GM19467 (cell line): ENCODE measurements at regions not wholly inside any gene's neighbourhood (a gene's known extent, or its start where the extent isn't known, plus 50 kb on each side); places are given as distances from the start of the nearest gene placed in this dataset.
"Not testable (repeated sequence)": the region's sequence is repeated elsewhere in the genome, so short reads cannot be mapped to it uniquely, and the experiment has no call there.

Source experiments
- ATAC-seq: cut with Tn5 transposase; IDR thresholded peaks from one replicate; pipeline ENCODE4 v1.9.1; 2021; ENCODE audit warnings: mild to moderate bottlenecking, moderate library complexity; ENCODE audit not compliant: unreplicated experiment

DNA sequence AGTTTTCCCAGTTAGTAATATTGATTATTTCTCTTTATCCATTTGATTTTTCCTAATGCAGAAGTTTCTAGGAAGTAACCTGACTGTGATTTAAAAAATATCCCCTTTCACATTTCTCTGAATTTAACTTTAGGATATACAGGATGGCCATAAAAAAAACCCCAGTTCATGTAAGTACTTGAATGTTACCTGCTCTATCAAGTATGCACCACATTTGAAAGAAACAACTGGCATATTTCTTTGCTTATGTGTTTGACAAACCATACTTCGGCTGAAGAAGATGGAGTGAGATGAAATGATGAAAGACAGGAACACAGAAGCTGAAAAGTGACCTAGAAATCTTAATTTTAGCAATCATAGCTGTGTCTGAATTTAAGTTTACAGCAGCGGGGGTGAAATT lies 374.0 kb upstream of the NOX3 start:
- ATAC-seq, result no peak

DNA sequence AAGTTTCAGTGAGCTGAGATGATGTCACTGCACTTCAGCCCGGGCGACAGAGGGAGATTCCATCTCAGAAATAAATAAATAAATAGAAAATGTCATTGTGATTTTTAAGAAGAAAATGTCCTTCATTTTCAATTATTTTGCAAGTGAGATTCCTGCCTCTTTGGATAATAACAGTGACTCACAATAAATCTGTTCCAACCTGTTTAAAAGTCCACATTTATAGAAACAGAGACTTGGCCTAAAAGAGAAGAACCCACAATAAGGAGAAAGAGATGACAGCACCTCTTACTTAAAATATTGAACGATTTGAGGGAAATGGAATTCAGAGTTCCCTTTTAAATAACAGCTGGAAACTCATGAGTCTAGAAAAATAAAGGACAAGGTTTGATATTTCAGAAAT lies 373.4 kb upstream of the NOX3 start:
- ATAC-seq, result no peak

GRCh38 chr6:155818698-155819097 lies 363.1 kb upstream of the NOX3 start:
- no peak for ATAC-seq

DNA sequence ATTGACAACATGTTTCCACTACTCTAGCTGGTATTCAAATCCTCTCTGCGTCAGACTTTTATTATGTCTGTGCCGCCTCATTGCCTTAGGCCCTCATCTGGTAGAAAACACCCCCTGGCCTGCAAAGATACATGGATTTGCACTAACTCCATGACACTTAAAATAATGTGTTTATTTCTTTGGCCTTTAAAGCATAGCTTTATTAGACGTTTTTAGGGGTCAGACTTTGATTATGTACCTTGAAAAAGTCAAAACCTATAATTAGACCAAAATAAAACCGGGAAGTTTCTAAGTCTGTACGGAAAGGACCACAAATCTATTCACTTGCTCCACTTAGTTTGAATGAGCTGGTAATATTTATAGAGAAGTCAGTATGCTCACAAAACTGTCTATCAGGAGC lies 357.9 kb upstream of the NOX3 start:
- ATAC-seq, result no peak

- no peak for ATAC-seq
Observed at GRCh38 chr6:155807243-155807642, 351.6 kb upstream of the NOX3 start.

GRCh38 chr6:155801046-155801445 lies 345.4 kb upstream of the NOX3 start:
- ATAC-seq, result no peak

DNA sequence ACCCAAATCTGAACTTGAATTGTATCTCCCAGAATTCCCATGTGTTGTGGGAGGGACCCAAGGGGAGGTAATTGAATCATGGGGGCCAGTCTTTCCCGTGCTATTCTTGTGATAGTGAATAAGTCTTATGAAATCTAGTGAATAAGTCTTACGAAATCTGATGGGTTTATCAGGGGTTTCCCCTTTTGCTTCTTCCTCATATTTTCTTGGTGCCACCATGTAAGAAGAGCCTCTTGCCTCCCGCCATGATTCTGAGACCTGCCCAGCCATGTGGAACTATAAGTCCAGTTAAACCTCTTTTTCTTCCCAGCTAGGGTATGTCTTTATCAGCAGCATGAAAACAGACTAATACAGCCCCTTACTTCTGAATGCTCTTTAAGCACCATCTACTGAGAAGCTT lies 343.2 kb upstream of the NOX3 start:
- ATAC-seq, result not testable (repeated sequence)

DNA sequence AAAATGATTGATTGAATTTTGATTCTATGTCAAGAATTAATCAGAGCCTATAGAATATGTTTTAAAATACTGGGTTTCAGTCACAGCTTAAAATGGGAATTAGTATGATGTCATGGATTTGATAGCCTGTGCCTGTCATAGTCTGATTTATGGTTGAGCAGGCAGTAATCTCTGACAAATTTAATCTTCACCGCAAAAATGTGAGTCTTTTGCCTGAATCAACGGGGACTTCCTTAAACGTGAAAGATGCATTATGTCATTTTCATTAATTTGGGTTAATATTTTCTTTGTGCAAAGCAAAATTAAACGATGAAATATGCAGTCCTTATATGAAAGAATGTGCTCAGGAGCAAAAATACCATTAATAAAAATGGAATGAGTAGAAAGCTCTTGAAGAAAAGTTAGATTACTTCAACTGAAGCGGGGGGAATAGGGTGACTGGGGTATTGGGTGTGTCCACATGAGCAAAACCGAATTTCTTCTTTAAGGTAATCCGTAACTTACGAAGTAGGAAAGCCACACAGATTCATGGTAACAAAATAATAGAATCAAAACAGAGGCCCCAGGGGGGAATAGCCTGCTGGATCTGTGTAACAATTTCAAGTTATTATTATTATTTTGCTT lies 339.6 kb upstream of the NOX3 start:
- no peak for ATAC-seq

DNA sequence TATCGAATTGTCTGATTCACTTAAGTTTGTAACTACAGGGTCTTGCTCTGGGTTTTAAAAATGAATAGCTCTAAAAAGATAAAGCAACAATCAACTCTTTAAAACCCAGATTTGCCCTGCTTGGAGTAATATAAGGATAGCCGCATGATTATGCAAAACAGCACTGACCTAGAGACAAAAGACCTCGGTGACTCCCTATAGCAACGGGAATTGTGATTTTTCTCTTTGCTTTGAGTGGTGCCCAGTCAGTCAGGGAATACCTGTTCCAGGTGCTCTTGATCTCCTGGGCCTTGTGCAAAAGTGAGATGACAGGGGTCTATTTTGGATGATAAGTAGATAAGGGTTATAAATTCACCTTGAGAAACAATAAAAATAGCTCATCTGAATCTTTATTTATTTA lies 336.3 kb upstream of the NOX3 start:
- no peak for ATAC-seq

GRCh38 chr6:155791186-155791585 lies 335.5 kb upstream of the NOX3 start:
- no peak for ATAC-seq

DNA sequence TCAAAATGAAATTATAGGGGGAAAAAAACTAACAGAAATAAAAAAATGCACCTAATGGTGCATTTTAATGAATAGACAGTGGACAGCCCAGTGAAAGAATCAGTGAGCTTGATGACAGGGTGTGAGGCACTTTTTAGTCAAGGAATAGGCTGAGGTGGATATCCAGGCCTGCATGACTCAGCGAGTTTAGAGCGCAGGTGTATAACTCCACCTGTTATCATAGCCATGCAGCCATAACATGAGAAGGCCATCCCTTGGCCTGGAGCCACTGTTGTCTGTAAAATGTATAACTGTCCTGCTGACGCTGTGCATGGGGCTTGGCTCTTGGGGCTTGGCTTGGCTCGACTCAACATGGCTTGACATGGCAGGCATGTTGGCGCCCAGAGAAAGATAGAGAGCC lies 331.5 kb upstream of the NOX3 start:
- no peak for ATAC-seq

- ATAC-seq, result no peak
Observed at GRCh38 chr6:155786528-155786927, 330.9 kb upstream of the NOX3 start.

- no peak for ATAC-seq
Observed at GRCh38 chr6:155782739-155783459, 327.3 kb upstream of the NOX3 start.

GRCh38 chr6:155782320-155782731 lies 326.7 kb upstream of the NOX3 start:
- no peak for ATAC-seq

- no peak for ATAC-seq
Observed at GRCh38 chr6:155779456-155779855, 323.8 kb upstream of the NOX3 start.

- ATAC-seq, result no peak
Observed at GRCh38 chr6:155778336-155778735, 322.7 kb upstream of the NOX3 start.

- ATAC-seq, result no peak
Observed at GRCh38 chr6:155771822-155772221, 316.2 kb upstream of the NOX3 start.

GRCh38 chr6:155770856-155771255 lies 315.2 kb upstream of the NOX3 start:
- ATAC-seq, result no peak

- no peak for ATAC-seq
Observed at GRCh38 chr6:155770313-155770712, 314.7 kb upstream of the NOX3 start.

DNA sequence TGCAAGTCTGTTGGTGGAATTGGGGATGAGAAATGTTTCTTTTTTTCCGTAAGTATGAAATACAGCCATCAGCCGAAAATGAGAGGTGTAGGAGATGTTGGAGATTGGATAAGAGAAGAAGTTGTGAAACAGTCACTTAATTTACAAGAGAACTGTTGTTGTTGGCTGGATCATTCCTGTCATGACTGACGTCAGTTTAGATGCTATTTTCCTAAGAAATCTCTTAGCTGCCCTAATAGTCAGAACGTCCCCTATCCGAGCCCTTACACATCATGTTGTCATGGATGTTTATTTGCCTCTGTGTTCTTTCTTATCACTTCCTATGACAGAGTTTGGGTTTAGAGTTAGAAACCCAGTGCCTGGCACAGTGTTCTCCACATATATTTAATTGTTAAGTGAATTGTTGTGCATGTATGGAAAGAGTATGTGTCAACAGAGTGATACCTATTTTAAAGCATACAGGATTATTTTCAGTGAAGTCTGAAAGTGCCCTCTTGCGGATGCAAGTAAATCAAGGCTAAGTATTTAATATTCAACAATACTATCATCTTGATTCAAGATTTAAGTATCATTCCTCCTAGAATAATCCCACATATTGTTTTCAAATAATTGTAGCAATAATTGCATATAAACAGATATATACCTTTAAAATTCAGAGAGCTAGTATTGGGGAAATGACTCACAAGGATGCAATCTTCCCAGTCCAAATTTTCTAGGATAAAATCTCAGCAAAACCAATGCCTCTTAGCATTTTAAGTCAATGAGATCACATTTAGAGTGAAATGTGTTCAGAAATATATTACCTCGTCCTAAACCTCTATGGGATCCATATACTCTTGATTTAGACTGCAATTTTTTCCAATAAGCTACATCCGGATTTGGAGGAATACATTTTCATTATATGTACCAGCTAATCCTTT lies 309.9 kb upstream of the NOX3 start:
- ATAC-seq, result no peak

GRCh38 chr6:155762649-155763048 lies 307.0 kb upstream of the NOX3 start:
- ATAC-seq, result no peak

DNA sequence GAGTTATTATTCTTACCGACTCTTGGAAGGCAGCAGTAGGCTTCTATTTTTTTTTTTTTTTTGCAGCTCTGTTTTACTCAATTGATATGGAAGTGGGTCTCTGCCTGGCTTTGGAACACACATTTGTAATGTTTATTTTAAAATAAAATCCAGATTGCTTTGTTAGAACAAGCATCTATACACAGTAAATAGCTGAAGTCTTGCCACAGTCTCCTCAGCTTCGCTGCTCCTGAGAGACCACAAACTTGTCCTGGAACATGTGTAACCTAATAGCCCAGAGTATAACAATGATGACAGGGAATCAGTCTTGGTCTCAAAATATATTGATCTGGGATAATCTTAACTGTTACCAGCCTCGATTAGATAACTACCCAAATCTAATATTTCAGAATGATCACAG lies 299.8 kb upstream of the NOX3 start:
- ATAC-seq, result no peak
